ENCODE measurements at regions not wholly inside any gene's neighbourhood (a gene's known extent, or its start where the extent isn't known, plus 50 kb on each side); places are given as distances from the start of the nearest gene placed in this dataset.
A peak's percentile ranks its signal among the peaks of the same experiment; 100 is the strongest.

GRCh38 chr21:41634211-41634694 lies 126.3 kb upstream of the TMPRSS2 start:
- Histone ChIP-seq H3K4me1 (ENCODE audit: control insufficient read depth in 2 of 2, insufficient read depth in 2 of 2, low read length in 1 of 2) (peaks cover under 1 to 35% of the 10 kb centered on the region in 2 donors), H3K27ac (ENCODE audit: low read depth in 2 of 2, low read length in 1 of 2) (peak overlapping the region; percentile 84 to 93), H3K4me3 (ENCODE audit: low read depth in 1 of 2, low read length in 2 of 2) (no peak overlapping the region), H3K27me3 (ENCODE audit: control insufficient read depth in 1 of 2, insufficient read depth in 2 of 2, low read length in 2 of 2) (no peaks in the 10 kb centered on the region), H3K36me3 (ENCODE audit: control insufficient read depth in 2 of 2, insufficient read depth in 2 of 2, low read length in 1 of 2) (no peaks in the 10 kb centered on the region), H3K9me3 (ENCODE audit: control insufficient read depth in 2 of 2, insufficient read depth in 1 of 2, low read depth in 1 of 2, low read length in 1 of 2) (peaks cover 3% of the 10 kb centered on the region in 2 donors)
- WGBS, 2 donors, result 48 to 57% methylated on average over 6 of the region's 6 CpGs

DNA sequence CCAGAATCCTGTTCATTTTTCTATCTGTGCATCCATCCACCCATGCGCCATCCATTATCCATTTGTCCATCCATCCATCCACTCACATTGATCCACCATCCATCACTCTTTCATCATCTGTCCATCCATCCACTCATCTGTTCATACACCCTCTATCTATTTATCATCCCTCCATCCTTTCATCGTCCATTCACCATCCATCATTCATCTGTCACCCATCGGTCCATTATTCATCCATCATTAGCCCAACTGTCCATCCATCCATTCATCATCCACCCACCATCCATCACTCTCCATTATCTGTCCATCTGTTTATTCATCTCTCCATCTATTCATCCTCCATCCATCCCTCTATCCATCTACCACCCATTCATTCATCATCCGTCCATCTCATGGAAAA lies 125.7 kb upstream of the TMPRSS2 start:
- Histone ChIP-seq H3K9me3 (ENCODE audit: control insufficient read depth in 2 of 2, insufficient read depth in 1 of 2, low read depth in 1 of 2, low read length in 1 of 2) (peaks cover 3% of the 10 kb centered on the region in 2 donors), H3K36me3 (ENCODE audit: control insufficient read depth in 2 of 2, insufficient read depth in 2 of 2, low read length in 1 of 2) (no peaks in the 10 kb centered on the region), H3K4me3 (ENCODE audit: low read depth in 1 of 2, low read length in 2 of 2) (no peak overlapping the region), H3K27me3 (ENCODE audit: control insufficient read depth in 1 of 2, insufficient read depth in 2 of 2, low read length in 2 of 2) (no peaks in the 10 kb centered on the region), H3K27ac (ENCODE audit: low read depth in 2 of 2, low read length in 1 of 2) (peak overlapping the region; percentile 84 to 93), H3K4me1 (ENCODE audit: control insufficient read depth in 2 of 2, insufficient read depth in 2 of 2, low read length in 1 of 2) (peaks cover 0 to 35% of the 10 kb centered on the region in 2 donors)
- WGBS, 2 donors, result 77 to 83% methylated on average over 4 of the region's 4 CpGs

DNA sequence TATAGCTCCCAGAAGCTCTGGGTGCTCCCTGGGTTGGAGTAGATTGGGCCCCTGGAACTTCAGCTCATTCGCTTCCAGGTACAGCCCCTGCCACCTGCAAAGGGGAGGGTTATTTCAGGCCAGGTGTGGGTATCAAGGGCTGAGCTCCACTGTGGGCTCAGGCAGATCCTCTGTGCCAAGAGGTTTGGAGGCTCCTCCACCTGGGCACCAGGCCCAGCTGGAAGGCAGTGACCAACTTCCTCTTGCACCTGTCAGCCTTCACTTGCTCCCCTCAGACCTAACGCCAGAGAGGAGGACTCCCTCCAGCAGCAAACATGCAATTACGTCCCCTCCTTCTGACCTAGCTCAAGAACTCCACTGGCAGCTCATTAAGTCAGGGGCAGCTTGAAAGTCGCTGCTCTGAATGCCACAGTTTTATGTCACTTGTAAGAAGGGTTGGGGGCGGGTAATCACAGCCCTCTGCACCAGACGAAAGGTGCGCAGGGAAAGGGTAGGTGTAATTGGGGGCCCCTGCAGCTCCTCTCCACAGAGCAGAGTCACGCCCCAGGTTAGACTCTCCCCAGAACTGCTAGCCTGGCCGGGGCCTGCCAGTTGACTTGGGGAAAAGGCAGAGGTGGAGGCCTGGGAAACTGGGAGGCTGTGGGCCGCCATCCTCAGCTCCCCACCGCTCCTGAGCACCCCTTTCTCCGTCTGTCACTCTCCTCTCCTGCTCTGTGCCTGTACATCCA lies 125.0 kb upstream of the TMPRSS2 start:
- H3K27ac ChIP-seq (ENCODE audit: low read depth in 2 of 2, low read length in 1 of 2), result peak overlapping the region; percentile 56 to 80

DNA sequence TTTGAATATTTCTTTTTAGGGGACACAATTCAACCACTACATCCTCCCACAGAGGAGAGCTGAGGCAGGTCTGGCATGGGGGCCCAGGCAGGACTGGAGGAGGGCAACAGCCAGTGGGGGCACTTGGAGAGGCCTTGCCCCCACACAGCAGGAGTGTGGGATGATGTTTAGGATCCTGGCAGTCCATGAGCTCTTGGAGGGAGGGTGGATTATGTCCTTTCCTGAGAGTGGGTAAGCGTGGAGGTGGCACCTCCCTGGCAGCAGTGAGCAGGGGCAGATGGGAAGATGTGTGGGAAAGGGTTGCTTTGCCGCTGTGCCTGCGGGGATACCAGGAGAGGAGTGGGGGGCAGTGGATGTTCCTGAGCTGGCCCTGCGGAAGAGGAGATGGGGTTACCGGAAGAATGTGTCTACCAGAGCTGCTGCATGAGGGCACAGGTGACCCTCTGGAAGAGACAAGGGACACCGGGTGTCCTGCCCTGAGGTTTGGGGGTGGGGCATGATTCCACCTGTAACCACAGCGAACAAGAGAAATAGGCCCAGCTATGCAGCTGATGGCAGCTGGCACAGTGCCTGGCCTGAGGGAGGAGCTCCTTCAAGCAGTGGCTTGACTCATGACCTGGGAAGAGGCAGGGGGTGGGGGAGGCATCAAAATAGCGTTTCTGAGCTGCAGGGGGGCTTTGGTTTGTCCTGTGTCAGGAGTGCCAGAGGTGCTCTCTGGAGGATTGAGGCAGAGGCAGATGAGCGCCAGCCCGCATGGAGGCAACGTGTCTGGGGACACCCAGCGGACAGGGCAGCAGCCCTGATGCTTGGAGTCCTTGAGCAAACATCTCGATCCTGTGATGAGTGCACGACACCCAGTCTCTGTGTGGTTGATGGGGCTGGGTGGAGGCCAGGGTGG lies 123.9 kb upstream of the TMPRSS2 start:
- Histone ChIP-seq H3K27me3 (ENCODE audit: control insufficient read depth in 1 of 2, insufficient read depth in 2 of 2, low read length in 2 of 2) (no peaks in the 10 kb centered on the region), H3K4me1 (ENCODE audit: control insufficient read depth in 2 of 2, insufficient read depth in 2 of 2, low read length in 1 of 2) (peaks cover 0 to 35% of the 10 kb centered on the region in 2 donors), H3K36me3 (ENCODE audit: control insufficient read depth in 2 of 2, insufficient read depth in 2 of 2, low read length in 1 of 2) (no peaks in the 10 kb centered on the region), H3K4me3 (ENCODE audit: low read depth in 1 of 2, low read length in 2 of 2) (no peak overlapping the region), H3K27ac (ENCODE audit: low read depth in 2 of 2, low read length in 1 of 2) (peak overlapping the region; percentile 93 to 100), H3K9me3 (ENCODE audit: control insufficient read depth in 2 of 2, insufficient read depth in 1 of 2, low read depth in 1 of 2, low read length in 1 of 2) (no peaks in the 10 kb centered on the region)
- WGBS, 2 donors, result 57 to 64% methylated on average over 14 of the region's 14 CpGs

More for the DNA sequence above, 125.0 kb upstream of the TMPRSS2 start:
- 69 to 77% methylated on average over 12 of the region's 12 CpGs for WGBS, 2 donors
- Histone ChIP-seq H3K36me3 (ENCODE audit: control insufficient read depth in 2 of 2, insufficient read depth in 2 of 2, low read length in 1 of 2) (no peaks in the 10 kb centered on the region), H3K27me3 (ENCODE audit: control insufficient read depth in 1 of 2, insufficient read depth in 2 of 2, low read length in 2 of 2) (no peaks in the 10 kb centered on the region), H3K4me3 (ENCODE audit: low read depth in 1 of 2, low read length in 2 of 2) (no peak overlapping the region), H3K4me1 (ENCODE audit: control insufficient read depth in 2 of 2, insufficient read depth in 2 of 2, low read length in 1 of 2) (peaks cover 0 to 35% of the 10 kb centered on the region in 2 donors), H3K9me3 (ENCODE audit: control insufficient read depth in 2 of 2, insufficient read depth in 1 of 2, low read depth in 1 of 2, low read length in 1 of 2) (no peaks in the 10 kb centered on the region)

DNA sequence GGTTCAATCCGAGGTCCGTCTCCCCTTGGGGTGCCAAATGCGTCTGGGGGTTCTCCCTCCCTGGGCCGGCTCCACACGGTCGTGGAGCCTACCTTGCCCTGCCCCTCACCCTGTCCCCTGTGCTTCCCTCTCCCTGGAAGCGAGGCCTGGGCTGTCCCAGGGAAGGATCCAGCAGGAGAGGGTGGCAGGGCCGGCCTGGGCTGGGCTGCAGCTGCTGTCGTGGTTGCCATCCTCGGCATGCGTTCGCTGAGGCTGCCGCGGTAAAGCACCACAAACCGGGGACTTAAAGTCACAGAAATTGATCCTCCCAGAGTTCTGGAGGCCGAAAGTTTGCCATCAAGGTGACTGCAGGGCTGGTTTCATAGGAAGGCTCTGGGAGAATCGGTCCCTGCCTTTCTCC lies 123.0 kb upstream of the TMPRSS2 start:
- Histone ChIP-seq H3K4me3 (ENCODE audit: low read depth in 1 of 2, low read length in 2 of 2) (no peak overlapping the region), H3K9me3 (ENCODE audit: control insufficient read depth in 2 of 2, insufficient read depth in 1 of 2, low read depth in 1 of 2, low read length in 1 of 2) (no peaks in the 10 kb centered on the region), H3K27me3 (ENCODE audit: control insufficient read depth in 1 of 2, insufficient read depth in 2 of 2, low read length in 2 of 2) (no peaks in the 10 kb centered on the region), H3K4me1 (ENCODE audit: control insufficient read depth in 2 of 2, insufficient read depth in 2 of 2, low read length in 1 of 2) (peaks cover 0 to 35% of the 10 kb centered on the region in 2 donors), H3K27ac (ENCODE audit: low read depth in 2 of 2, low read length in 1 of 2) (peak overlapping the region; percentile 93 to 100), H3K36me3 (ENCODE audit: control insufficient read depth in 2 of 2, insufficient read depth in 2 of 2, low read length in 1 of 2) (no peaks in the 10 kb centered on the region)
- WGBS, 2 donors, result 49 to 68% methylated on average over 17 of the region's 17 CpGs

DNA sequence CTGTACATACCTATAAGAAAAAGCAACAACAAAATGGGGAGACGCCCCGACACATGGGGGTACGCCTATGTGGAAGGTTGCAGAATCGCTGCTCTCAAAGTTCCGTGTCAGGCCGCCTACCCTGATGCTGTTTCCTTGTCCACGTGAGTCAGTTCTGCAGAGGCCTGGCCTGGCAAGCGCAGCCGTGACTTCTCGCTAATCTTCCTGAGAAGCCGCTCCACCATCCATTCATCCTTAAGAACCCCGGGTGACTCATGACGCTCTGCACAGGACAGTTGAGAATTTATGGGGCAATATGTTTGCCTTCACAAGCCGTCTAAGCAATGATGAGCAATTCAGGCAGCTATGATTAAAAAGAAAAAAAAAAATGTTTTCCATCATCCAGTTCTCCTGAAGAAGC lies 122.3 kb upstream of the TMPRSS2 start:
- H3K27me3 ChIP-seq (ENCODE audit: control insufficient read depth in 1 of 2, insufficient read depth in 2 of 2, low read length in 2 of 2), result no peaks in the 10 kb centered on the region
- H3K36me3 ChIP-seq (ENCODE audit: control insufficient read depth in 2 of 2, insufficient read depth in 2 of 2, low read length in 1 of 2), result no peaks in the 10 kb centered on the region
- no peak overlapping the region for H3K4me3 ChIP-seq (ENCODE audit: low read depth in 1 of 2, low read length in 2 of 2)
- 49 to 61% methylated on average over 14 of the region's 14 CpGs for WGBS, 2 donors
- H3K9me3 ChIP-seq (ENCODE audit: control insufficient read depth in 2 of 2, insufficient read depth in 1 of 2, low read depth in 1 of 2, low read length in 1 of 2), result no peaks in the 10 kb centered on the region
- H3K27ac ChIP-seq (ENCODE audit: low read depth in 2 of 2, low read length in 1 of 2), result peak overlapping the region in 1 of 2 donors; percentile 93
- peaks cover 0 to 33% of the 10 kb centered on the region in 2 donors for H3K4me1 ChIP-seq (ENCODE audit: control insufficient read depth in 2 of 2, insufficient read depth in 2 of 2, low read length in 1 of 2)

- no peaks in the 10 kb centered on the region for H3K36me3 ChIP-seq (ENCODE audit: control insufficient read depth in 2 of 2, insufficient read depth in 2 of 2, low read length in 1 of 2)
- peak overlapping the region; percentile 27 to 43 for H3K27ac ChIP-seq (ENCODE audit: low read depth in 2 of 2, low read length in 1 of 2)
- peaks cover 0 to 22% of the 10 kb centered on the region in 2 donors for H3K4me1 ChIP-seq (ENCODE audit: control insufficient read depth in 2 of 2, insufficient read depth in 2 of 2, low read length in 1 of 2)
- 63 to 64% methylated on average over 4 of the region's 4 CpGs for WGBS, 2 donors
- H3K27me3 ChIP-seq (ENCODE audit: control insufficient read depth in 1 of 2, insufficient read depth in 2 of 2, low read length in 2 of 2), result no peaks in the 10 kb centered on the region
- no peaks in the 10 kb centered on the region for H3K9me3 ChIP-seq (ENCODE audit: control insufficient read depth in 2 of 2, insufficient read depth in 1 of 2, low read depth in 1 of 2, low read length in 1 of 2)
- no peak overlapping the region for H3K4me3 ChIP-seq (ENCODE audit: low read depth in 1 of 2, low read length in 2 of 2)
These were observed 120.3 kb upstream of the TMPRSS2 start for GRCh38 chr21:41628256-41628655.

GRCh38 chr21:41627428-41627827 lies 119.5 kb upstream of the TMPRSS2 start:
- peaks cover 0 to 20% of the 10 kb centered on the region in 2 donors for H3K4me1 ChIP-seq (ENCODE audit: control insufficient read depth in 2 of 2, insufficient read depth in 2 of 2, low read length in 1 of 2)
- H3K27me3 ChIP-seq (ENCODE audit: control insufficient read depth in 1 of 2, insufficient read depth in 2 of 2, low read length in 2 of 2), result no peaks in the 10 kb centered on the region
- H3K36me3 ChIP-seq (ENCODE audit: control insufficient read depth in 2 of 2, insufficient read depth in 2 of 2, low read length in 1 of 2), result no peaks in the 10 kb centered on the region
- no peaks in the 10 kb centered on the region for H3K9me3 ChIP-seq (ENCODE audit: control insufficient read depth in 2 of 2, insufficient read depth in 1 of 2, low read depth in 1 of 2, low read length in 1 of 2)
- WGBS, 2 donors, result 91 to 93% methylated on average over 2 of the region's 2 CpGs
- no peak overlapping the region for H3K27ac ChIP-seq (ENCODE audit: low read depth in 2 of 2, low read length in 1 of 2)
- no peak overlapping the region for H3K4me3 ChIP-seq (ENCODE audit: low read depth in 1 of 2, low read length in 2 of 2)

GRCh38 chr21:41626021-41626420 lies 118.1 kb upstream of the TMPRSS2 start:
- no peaks in the 10 kb centered on the region for H3K9me3 ChIP-seq (ENCODE audit: control insufficient read depth in 2 of 2, insufficient read depth in 1 of 2, low read depth in 1 of 2, low read length in 1 of 2)
- no peak overlapping the region for H3K4me3 ChIP-seq (ENCODE audit: low read depth in 1 of 2, low read length in 2 of 2)
- H3K27ac ChIP-seq (ENCODE audit: low read depth in 2 of 2, low read length in 1 of 2), result no peak overlapping the region
- H3K27me3 ChIP-seq (ENCODE audit: control insufficient read depth in 1 of 2, insufficient read depth in 2 of 2, low read length in 2 of 2), result no peaks in the 10 kb centered on the region
- peaks cover 0 to 10% of the 10 kb centered on the region in 2 donors for H3K4me1 ChIP-seq (ENCODE audit: control insufficient read depth in 2 of 2, insufficient read depth in 2 of 2, low read length in 1 of 2)
- WGBS, 2 donors, result 78 to 82% methylated on average over 6 of the region's 6 CpGs
- H3K36me3 ChIP-seq (ENCODE audit: control insufficient read depth in 2 of 2, insufficient read depth in 2 of 2, low read length in 1 of 2), result no peaks in the 10 kb centered on the region
